Fibroblast of the aortic adventitia (primary cell): ENCODE measurements at regions not wholly inside any gene's neighbourhood (a gene's known extent, or its start where the extent isn't known, plus 50 kb on each side); places are given as distances from the start of the nearest gene placed in this dataset.

Source experiments
- DNase-seq: peaks from one replicate; pipeline ENCODE4 v3.0.0-alpha.2; 2010; ENCODE audit warnings: low read depth
- H3K4me3 ChIP-seq: 2 replicates; pipeline ENCODE4 v1.5.1; 2011; ENCODE audit warnings: low read depth, mild to moderate bottlenecking, control low read depth, low read length, moderate library complexity
- CTCF ChIP-seq: IDR thresholded peaks from 2 replicates; pipeline ENCODE4 v1.5.1; 2011; ENCODE audit warnings: mild to moderate bottlenecking, low read length, control low read depth, inconsistent platforms; ENCODE audit not compliant: insufficient read depth

GRCh38 chr3:124576565-124577493 lies 153.4 kb upstream of the UMPS start:
- no peak for TF ChIP-seq CTCF
- no peak for DNase-seq
- no peak overlapping the region for H3K4me3 ChIP-seq

GRCh38 chr3:124577494-124578167 lies 152.6 kb upstream of the UMPS start:
- DNase-seq: no peak
- H3K4me3 ChIP-seq: no peak overlapping the region
- TF ChIP-seq CTCF: no peak

- no peak overlapping the region for H3K4me3 ChIP-seq
- no peak for TF ChIP-seq CTCF
- no peak for DNase-seq
Measured at GRCh38 chr3:124579641-124580040, 150.6 kb upstream of the UMPS start.

GRCh38 chr3:124582196-124582595 lies 148.1 kb upstream of the UMPS start:
- TF ChIP-seq CTCF: no peak

GRCh38 chr3:124582621-124583395 lies 147.4 kb upstream of the UMPS start:
- DNase-seq: no peak
- H3K4me3 ChIP-seq: no peak overlapping the region
- TF ChIP-seq CTCF: no peak

More at GRCh38 chr3:124582196-124582595, 148.1 kb upstream of the UMPS start:
- DNase-seq: no peak
- no peak overlapping the region for H3K4me3 ChIP-seq

- no peak for DNase-seq
- TF ChIP-seq CTCF: no peak
Measured at GRCh38 chr3:124584245-124584551, 146.1 kb upstream of the UMPS start.

More at GRCh38 chr3:124584245-124584551, 146.1 kb upstream of the UMPS start:
- H3K4me3 ChIP-seq: no peak overlapping the region
